ENCODE measurements at regions not wholly inside any gene's neighbourhood (a gene's known extent, or its start where the extent isn't known, plus 50 kb on each side); places are given as distances from the start of the nearest gene placed in this dataset.
"Not testable (repeated sequence)": the region's sequence is repeated elsewhere in the genome, so short reads cannot be mapped to it uniquely, and the experiment has no call there.

DNA sequence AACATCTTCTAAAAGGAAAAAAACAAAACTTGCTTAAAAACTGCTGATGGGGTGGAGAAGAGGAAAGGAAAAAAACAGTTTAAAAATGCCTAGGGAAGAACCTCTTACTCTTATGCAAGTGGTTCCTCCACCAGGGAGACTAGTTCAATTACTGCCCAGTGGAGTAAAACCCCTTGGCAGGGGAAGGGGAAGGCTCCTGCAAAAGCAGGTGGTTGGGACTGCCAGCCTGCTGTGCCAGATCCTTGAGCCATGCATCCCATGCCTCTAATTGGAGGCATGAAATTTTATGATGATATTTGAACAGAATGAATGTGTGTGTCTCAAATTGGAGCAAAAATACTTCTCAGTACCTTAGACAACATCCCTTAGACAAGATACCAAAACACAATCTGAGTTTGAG is 118.8 kb downstream of the FSCB start:
- Mint-ChIP-seq H3K27me3 (ENCODE audit: insufficient read depth) (no peaks in the 10 kb centered on the region), H3K4me3 (no peak overlapping the region), H3K9me3 (peaks cover 33% of the 10 kb centered on the region), H3K36me3 (ENCODE audit: low read depth) (0 out of 2 replicates have a peak, but pooled peaks cover 4% of the 10 kb centered on the region), H3K27ac (no peak overlapping the region), H3K4me1 (ENCODE audit: low read depth) (no peaks in the 10 kb centered on the region)
- TF ChIP-seq, protein P1, sequence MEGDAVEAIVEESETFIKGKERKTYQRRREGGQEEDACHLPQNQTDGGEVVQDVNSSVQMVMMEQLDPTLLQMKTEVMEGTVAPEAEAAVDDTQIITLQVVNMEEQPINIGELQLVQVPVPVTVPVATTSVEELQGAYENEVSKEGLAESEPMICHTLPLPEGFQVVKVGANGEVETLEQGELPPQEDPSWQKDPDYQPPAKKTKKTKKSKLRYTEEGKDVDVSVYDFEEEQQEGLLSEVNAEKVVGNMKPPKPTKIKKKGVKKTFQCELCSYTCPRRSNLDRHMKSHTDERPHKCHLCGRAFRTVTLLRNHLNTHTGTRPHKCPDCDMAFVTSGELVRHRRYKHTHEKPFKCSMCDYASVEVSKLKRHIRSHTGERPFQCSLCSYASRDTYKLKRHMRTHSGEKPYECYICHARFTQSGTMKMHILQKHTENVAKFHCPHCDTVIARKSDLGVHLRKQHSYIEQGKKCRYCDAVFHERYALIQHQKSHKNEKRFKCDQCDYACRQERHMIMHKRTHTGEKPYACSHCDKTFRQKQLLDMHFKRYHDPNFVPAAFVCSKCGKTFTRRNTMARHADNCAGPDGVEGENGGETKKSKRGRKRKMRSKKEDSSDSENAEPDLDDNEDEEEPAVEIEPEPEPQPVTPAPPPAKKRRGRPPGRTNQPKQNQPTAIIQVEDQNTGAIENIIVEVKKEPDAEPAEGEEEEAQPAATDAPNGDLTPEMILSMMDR (IDR thresholded peaks at IDR 0.05), result no peak
- DNase-seq, result no peak

DNA sequence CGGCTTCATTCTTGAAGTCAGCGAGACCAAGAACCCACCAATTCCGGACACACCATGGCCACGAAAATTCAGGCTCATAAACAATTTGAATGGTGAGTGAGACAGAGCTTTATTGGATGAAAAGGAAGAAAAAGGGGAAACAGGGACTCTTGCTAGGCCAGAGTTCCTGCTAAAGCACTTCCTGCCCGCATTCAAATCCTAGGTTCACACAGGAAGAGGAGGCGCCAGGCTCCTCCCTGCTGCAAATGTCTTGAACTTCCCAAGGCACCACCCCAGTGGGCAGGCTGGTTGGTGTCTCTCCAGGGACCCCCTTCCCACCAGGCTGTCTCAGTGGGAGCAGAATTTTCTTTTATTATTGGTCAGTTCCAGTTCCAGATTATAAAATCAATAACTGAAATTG is 121.2 kb downstream of the FSCB start:
- no peak for DNase-seq
- Mint-ChIP-seq H3K9me3 (peaks cover 32% of the 10 kb centered on the region), H3K36me3 (ENCODE audit: low read depth) (peaks cover 4% of the 10 kb centered on the region; the same call in 1 of the 2 replicates), H3K27ac (no peak overlapping the region), H3K4me1 (ENCODE audit: low read depth) (no peaks in the 10 kb centered on the region), H3K4me3 (no peak overlapping the region), H3K27me3 (ENCODE audit: insufficient read depth) (no peaks in the 10 kb centered on the region)
- TF ChIP-seq, protein P1 (IDR thresholded peaks at IDR 0.05), result no peak

DNA sequence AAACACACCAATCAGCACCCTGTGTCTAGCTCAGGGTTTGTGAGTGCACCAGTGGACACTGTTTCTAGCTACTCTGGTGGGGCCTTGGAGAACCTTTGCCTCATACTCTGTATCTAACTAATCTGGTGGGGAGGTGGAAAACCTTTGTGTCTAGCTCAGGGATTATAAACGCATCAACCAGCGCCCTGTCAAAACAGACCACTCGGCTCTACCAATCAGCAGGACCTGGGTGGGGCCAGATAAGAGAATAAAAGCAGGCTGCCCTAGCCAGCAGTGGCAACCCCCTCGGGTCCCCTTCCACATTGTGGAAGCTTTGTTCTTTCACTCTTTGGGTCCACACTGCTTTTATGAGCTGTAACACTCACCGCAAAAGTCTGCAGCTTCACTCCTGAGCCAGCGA is 121.8 kb downstream of the FSCB start:
- DNase-seq; H3K36me3 Mint-ChIP-seq (ENCODE audit: low read depth); H3K27me3 Mint-ChIP-seq (ENCODE audit: insufficient read depth); H3K27ac Mint-ChIP-seq; H3K4me3 Mint-ChIP-seq; H3K4me1 Mint-ChIP-seq (ENCODE audit: low read depth): not testable (repeated sequence)
- H3K9me3 Mint-ChIP-seq, result peaks cover 36% of the 10 kb centered on the region

DNA sequence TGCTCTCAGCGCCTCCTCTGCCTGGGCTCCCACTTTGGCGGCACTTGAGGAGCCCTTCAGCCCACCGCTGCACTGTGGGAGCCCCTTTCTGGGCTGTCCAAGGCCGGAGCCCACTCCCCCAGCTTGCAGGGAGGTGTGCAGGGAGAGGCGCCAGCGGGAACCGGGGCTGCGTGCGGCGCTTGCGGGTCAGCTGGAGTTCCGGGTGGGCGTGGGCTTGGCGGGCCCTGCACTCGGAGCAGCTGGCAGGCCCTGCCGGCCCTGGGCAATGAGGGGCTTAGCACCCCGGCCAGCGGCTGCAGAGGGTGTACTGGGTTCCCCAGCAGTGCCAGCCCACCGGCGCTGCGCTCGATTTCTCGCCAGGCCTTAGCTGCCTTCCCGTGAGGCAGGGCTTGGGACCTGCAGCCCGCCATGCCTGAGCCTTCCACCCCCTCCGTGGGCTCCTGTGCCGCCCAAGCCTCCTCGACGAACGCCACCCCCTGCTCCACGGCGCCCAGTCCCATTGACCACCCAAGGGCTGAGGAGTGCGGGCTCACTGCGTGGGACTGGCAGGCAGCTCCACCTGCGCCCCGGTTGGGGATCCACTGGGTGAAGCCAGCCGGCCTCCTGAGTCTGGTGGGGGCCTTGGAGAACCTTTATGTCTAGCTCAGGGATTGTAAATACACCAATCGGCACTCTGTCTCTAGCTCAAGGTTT is 122.3 kb downstream of the FSCB start:
- H3K9me3 Mint-ChIP-seq, result peaks cover 41% of the 10 kb centered on the region
- not testable (repeated sequence) for H3K27me3 Mint-ChIP-seq (ENCODE audit: insufficient read depth); H3K4me1 Mint-ChIP-seq (ENCODE audit: low read depth); DNase-seq; H3K4me3 Mint-ChIP-seq; H3K27ac Mint-ChIP-seq; H3K36me3 Mint-ChIP-seq (ENCODE audit: low read depth)

DNA sequence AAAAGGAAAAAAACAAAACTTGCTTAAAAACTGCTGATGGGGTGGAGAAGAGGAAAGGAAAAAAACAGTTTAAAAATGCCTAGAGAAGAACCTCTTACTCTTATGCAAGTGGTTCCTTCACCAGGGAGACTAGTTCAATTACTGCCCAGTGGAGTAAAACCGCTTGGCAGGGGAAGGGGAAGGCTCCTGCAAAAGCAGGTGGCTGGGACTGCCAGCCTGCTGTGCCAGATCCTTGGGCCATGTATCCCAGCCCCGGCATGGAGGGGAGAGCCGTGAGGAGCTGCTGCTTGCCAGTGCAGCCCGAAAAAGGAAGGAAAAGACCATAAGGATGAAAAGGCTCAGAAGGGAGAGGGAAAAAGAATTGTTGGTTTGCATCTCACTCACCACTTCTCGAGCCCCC is 123.0 kb downstream of the FSCB start:
- H3K4me1 Mint-ChIP-seq (ENCODE audit: low read depth), result no peaks in the 10 kb centered on the region
- no peak overlapping the region for H3K27ac Mint-ChIP-seq
- H3K4me3 Mint-ChIP-seq, result no peak overlapping the region
- peaks cover 48% of the 10 kb centered on the region for H3K9me3 Mint-ChIP-seq
- H3K36me3 Mint-ChIP-seq (ENCODE audit: low read depth), result peaks cover 4% of the 10 kb centered on the region; the same call in 1 of the 2 replicates
- TF ChIP-seq, protein P1 (IDR thresholded peaks at IDR 0.05), result no peak
- no peak for DNase-seq
- H3K27me3 Mint-ChIP-seq (ENCODE audit: insufficient read depth), result no peaks in the 10 kb centered on the region

DNA sequence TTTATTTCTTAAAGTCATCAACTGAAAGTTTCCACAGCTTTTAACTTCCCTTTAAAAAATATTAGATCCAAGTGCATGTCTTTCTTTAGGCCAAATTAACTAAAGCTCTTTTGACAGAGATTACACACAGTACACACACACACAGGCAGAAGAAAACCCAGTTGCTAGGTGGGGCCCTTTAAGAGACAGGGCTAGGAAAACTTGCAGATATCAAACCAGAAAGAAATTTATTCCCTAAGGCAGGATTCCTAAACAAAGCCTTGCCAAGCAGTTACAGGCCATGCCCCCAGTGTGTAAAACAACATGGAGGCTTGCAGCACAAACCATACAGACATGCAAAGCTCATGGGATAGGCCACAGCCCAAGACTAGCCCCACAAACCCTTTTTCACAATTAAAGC is 123.4 kb downstream of the FSCB start:
- Mint-ChIP-seq H3K27me3 (ENCODE audit: insufficient read depth) (no peaks in the 10 kb centered on the region), H3K4me3 (no peak overlapping the region), H3K36me3 (ENCODE audit: low read depth) (peaks cover 4% of the 10 kb centered on the region; the same call in 1 of the 2 replicates), H3K9me3 (peaks cover 48% of the 10 kb centered on the region), H3K27ac (no peak overlapping the region), H3K4me1 (ENCODE audit: low read depth) (no peaks in the 10 kb centered on the region)
- TF ChIP-seq, protein P1 (IDR thresholded peaks at IDR 0.05), result no peak
- no peak for DNase-seq

Data from HFFc6 (cell line).